Astrocyte of the cerebellum (primary cell): ENCODE measurements at regions not wholly inside any gene's neighbourhood (a gene's known extent, or its start where the extent isn't known, plus 50 kb on each side); places are given as distances from the start of the nearest gene placed in this dataset.

Experiments used
- DNase-seq: peaks from one replicate; pipeline ENCODE4 v3.0.0-alpha.2; 2011; ENCODE audit warnings: low read depth
- H3K4me3 ChIP-seq: 2 replicates; pipeline ENCODE4 v1.5.1; 2011; ENCODE audit warnings: mild to moderate bottlenecking, low read depth, low read length, moderate library complexity
- in situ Hi-C: cut with HindIII; loops from 2 replicates; pipeline ENCODE4 v1.10.0; 2017; ENCODE audit warnings: low sequenced_read_pairs
- TF ChIP-seq, protein P1 (sequence below): IDR thresholded peaks from 2 replicates; pipeline ENCODE4 v1.5.1; 2012; ENCODE audit warnings: low read length, low read depth, moderate library complexity, mild to moderate bottlenecking; ENCODE audit errors: missing control alignments

- no peak overlapping the region for H3K4me3 ChIP-seq
- in situ Hi-C loops: no loop called here
- no peak for DNase-seq
- TF ChIP-seq, protein P1, sequence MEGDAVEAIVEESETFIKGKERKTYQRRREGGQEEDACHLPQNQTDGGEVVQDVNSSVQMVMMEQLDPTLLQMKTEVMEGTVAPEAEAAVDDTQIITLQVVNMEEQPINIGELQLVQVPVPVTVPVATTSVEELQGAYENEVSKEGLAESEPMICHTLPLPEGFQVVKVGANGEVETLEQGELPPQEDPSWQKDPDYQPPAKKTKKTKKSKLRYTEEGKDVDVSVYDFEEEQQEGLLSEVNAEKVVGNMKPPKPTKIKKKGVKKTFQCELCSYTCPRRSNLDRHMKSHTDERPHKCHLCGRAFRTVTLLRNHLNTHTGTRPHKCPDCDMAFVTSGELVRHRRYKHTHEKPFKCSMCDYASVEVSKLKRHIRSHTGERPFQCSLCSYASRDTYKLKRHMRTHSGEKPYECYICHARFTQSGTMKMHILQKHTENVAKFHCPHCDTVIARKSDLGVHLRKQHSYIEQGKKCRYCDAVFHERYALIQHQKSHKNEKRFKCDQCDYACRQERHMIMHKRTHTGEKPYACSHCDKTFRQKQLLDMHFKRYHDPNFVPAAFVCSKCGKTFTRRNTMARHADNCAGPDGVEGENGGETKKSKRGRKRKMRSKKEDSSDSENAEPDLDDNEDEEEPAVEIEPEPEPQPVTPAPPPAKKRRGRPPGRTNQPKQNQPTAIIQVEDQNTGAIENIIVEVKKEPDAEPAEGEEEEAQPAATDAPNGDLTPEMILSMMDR: no peak
These were observed 121.5 kb upstream of the CREB1 start for GRCh38 chr2:207408086-207408794.

GRCh38 chr2:207409517-207409916 lies 120.2 kb upstream of the CREB1 start:
- H3K4me3 ChIP-seq: no peak overlapping the region
- in situ Hi-C loops: no loop called here
- TF ChIP-seq, protein P1: no peak
- no peak for DNase-seq

- no peak for DNase-seq
- in situ Hi-C loops: no loop called here
- no peak overlapping the region for H3K4me3 ChIP-seq
- TF ChIP-seq, protein P1: no peak
These were observed 116.9 kb upstream of the CREB1 start for GRCh38 chr2:207412787-207413310.

GRCh38 chr2:207413376-207413907 lies 116.3 kb upstream of the CREB1 start:
- in situ Hi-C loops: no loop called here
- H3K4me3 ChIP-seq: no peak overlapping the region
- TF ChIP-seq, protein P1: no peak
- no peak for DNase-seq

GRCh38 chr2:207416111-207416510 lies 113.7 kb upstream of the CREB1 start:
- H3K4me3 ChIP-seq: no peak overlapping the region
- TF ChIP-seq, protein P1: no peak
- in situ Hi-C loops: no loop called here
- no peak for DNase-seq

- in situ Hi-C loops: no loop called here
- no peak overlapping the region for H3K4me3 ChIP-seq
- DNase-seq: no peak
- TF ChIP-seq, protein P1: no peak
These were observed 112.9 kb upstream of the CREB1 start for GRCh38 chr2:207416900-207417299.
